GM13977 (cell line): ENCODE measurements at regions not wholly inside any gene's neighbourhood (a gene's known extent, or its start where the extent isn't known, plus 50 kb on each side); places are given as distances from the start of the nearest gene placed in this dataset.
"Not testable (repeated sequence)": the region's sequence is repeated elsewhere in the genome, so short reads cannot be mapped to it uniquely, and the experiment has no call there.

ENCODE experiments used
- DNase-seq: peaks from one replicate; pipeline ENCODE4 v3.0.0; 2012; ENCODE audit warnings: low spot score
- CTCF ChIP-seq: IDR thresholded peaks from 2 replicates; pipeline ENCODE4 v1.5.1; 2012; ENCODE audit warnings: mild to moderate bottlenecking, control low read depth; ENCODE audit not compliant: insufficient read depth; ENCODE audit errors: extremely low read depth, missing control alignments
- in situ Hi-C: fragments of 300-500 bp; cut with MboI; formaldehyde crosslinking; loops from one replicate; pipeline ENCODE4 v1.12.0; 2022; ENCODE audit warnings: low sequenced_read_pairs, low pct_unique_long_range_greater_than_20kb, mixed read lengths, inconsistent platforms; ENCODE audit not compliant: unreplicated experiment

- no peak for DNase-seq
- TF ChIP-seq CTCF, result no peak
- in situ Hi-C loops, result no loop called here
These were observed 342.2 kb downstream of the LRRC70 start for GRCh38 chr5:62920856-62921255.

- in situ Hi-C loops, result no loop called here
- no peak for DNase-seq
- no peak for TF ChIP-seq CTCF
These were observed 330.7 kb downstream of the LRRC70 start for GRCh38 chr5:62909326-62909725.

- DNase-seq, result no peak
- no peak for TF ChIP-seq CTCF
- in situ Hi-C loops, result no loop called here
These were observed 323.5 kb downstream of the LRRC70 start for GRCh38 chr5:62902126-62902525.

GRCh38 chr5:62900976-62901375, 322.4 kb downstream of the LRRC70 start:
- no peak for TF ChIP-seq CTCF
- DNase-seq, result no peak
- in situ Hi-C loops, result no loop called here

- no peak for TF ChIP-seq CTCF
- no peak for DNase-seq
- in situ Hi-C loops, result no loop called here
These were observed 317.7 kb downstream of the LRRC70 start for GRCh38 chr5:62896121-62896893.

- DNase-seq, result no peak
- TF ChIP-seq CTCF, result no peak
- in situ Hi-C loops, result no loop called here
These were observed 308.1 kb downstream of the LRRC70 start for GRCh38 chr5:62886603-62887315.

- DNase-seq, in situ Hi-C loops: not testable (repeated sequence)
These were observed 258.7 kb downstream of the LRRC70 start for GRCh38 chr5:62837330-62837729.
